ENCODE measurements at regions not wholly inside any gene's neighbourhood (a gene's known extent, or its start where the extent isn't known, plus 50 kb on each side); places are given as distances from the start of the nearest gene placed in this dataset.

GRCh38 chr15:38720893-38721567 is 156.4 kb upstream of the RASGRP1 start:
- Histone ChIP-seq H3K4me1 (ENCODE audit: insufficient read depth, low read length, poor library complexity, severe bottlenecking) (no peaks in the 10 kb centered on the region), H3K27me3 (replicated peaks; ENCODE audit: insufficient read depth, low read depth, low read length, poor library complexity) (peaks cover 6% of the 10 kb centered on the region), H3K36me3 (ENCODE audit: insufficient read depth, low read length, poor library complexity, severe bottlenecking) (no peaks in the 10 kb centered on the region), H3K4me3 (ENCODE audit: low read depth, low read length, poor library complexity, severe bottlenecking) (no peak overlapping the region), H3K9me3 (ENCODE audit: low read depth, low read length, poor library complexity, severe bottlenecking) (no peaks in the 10 kb centered on the region), H3K27ac (ENCODE audit: low read depth, low read length, poor library complexity, severe bottlenecking) (no peak overlapping the region)
- DNase-seq (ENCODE audit: low spot score), result no peak
- TF ChIP-seq CTCF (conservative IDR thresholded peaks at IDR 0.05; ENCODE audit: low read depth, low read length) (no peak), EZH2 (IDR thresholded peaks at IDR 0.05; ENCODE audit: borderline replicate concordance, low read depth, low read length, poor library complexity, severe bottlenecking) (no peak)
- BruUV-seq (replicated peaks), result no TSS peak
- intact Hi-C loops (cut with micrococcal nuclease; ENCODE audit: unreplicated experiment), result no loop called here
- ChIA-PET POLR2A (ENCODE audit: low non-redundant PET) (no interaction called here), CTCF (no interaction called here)

GRCh38 chr15:38721568-38721945 is 156.9 kb upstream of the RASGRP1 start:
- DNase-seq (ENCODE audit: low spot score), result no peak
- H3K27ac ChIP-seq (ENCODE audit: low read depth, low read length, poor library complexity, severe bottlenecking), result no peak overlapping the region
- H3K4me1 ChIP-seq (ENCODE audit: insufficient read depth, low read length, poor library complexity, severe bottlenecking), result no peaks in the 10 kb centered on the region
- TF ChIP-seq EZH2 (IDR thresholded peaks at IDR 0.05; ENCODE audit: borderline replicate concordance, low read depth, low read length, poor library complexity, severe bottlenecking) (no peak), CTCF (conservative IDR thresholded peaks at IDR 0.05; ENCODE audit: low read depth, low read length) (no peak)
- BruUV-seq (replicated peaks), result no TSS peak
- no peaks in the 10 kb centered on the region for H3K9me3 ChIP-seq (ENCODE audit: low read depth, low read length, poor library complexity, severe bottlenecking)
- CTCF ChIA-PET, result no interaction called here
- no peaks in the 10 kb centered on the region for H3K36me3 ChIP-seq (ENCODE audit: insufficient read depth, low read length, poor library complexity, severe bottlenecking)
- POLR2A ChIA-PET (ENCODE audit: low non-redundant PET), result no interaction called here
- peaks cover 4% of the 10 kb centered on the region for H3K27me3 ChIP-seq (replicated peaks; ENCODE audit: insufficient read depth, low read depth, low read length, poor library complexity)
- intact Hi-C loops (cut with micrococcal nuclease; ENCODE audit: unreplicated experiment), result no loop called here
- no peak overlapping the region for H3K4me3 ChIP-seq (ENCODE audit: low read depth, low read length, poor library complexity, severe bottlenecking)

- Histone ChIP-seq H3K27ac (ENCODE audit: low read depth, low read length, poor library complexity, severe bottlenecking) (no peak overlapping the region), H3K4me1 (ENCODE audit: insufficient read depth, low read length, poor library complexity, severe bottlenecking) (no peaks in the 10 kb centered on the region), H3K4me3 (ENCODE audit: low read depth, low read length, poor library complexity, severe bottlenecking) (no peak overlapping the region), H3K9me3 (ENCODE audit: low read depth, low read length, poor library complexity, severe bottlenecking) (no peaks in the 10 kb centered on the region), H3K36me3 (ENCODE audit: insufficient read depth, low read length, poor library complexity, severe bottlenecking) (no peaks in the 10 kb centered on the region), H3K27me3 (replicated peaks; ENCODE audit: insufficient read depth, low read depth, low read length, poor library complexity) (peaks cover 4% of the 10 kb centered on the region)
- ChIA-PET CTCF (no interaction called here), POLR2A (ENCODE audit: low non-redundant PET) (no interaction called here)
- no TSS peak for BruUV-seq (replicated peaks)
- intact Hi-C loops (cut with micrococcal nuclease; ENCODE audit: unreplicated experiment), result no loop called here
- no peak for DNase-seq (ENCODE audit: low spot score)
- TF ChIP-seq EZH2 (IDR thresholded peaks at IDR 0.05; ENCODE audit: borderline replicate concordance, low read depth, low read length, poor library complexity, severe bottlenecking) (no peak), CTCF (conservative IDR thresholded peaks at IDR 0.05; ENCODE audit: low read depth, low read length) (no peak)
Measured at GRCh38 chr15:38722236-38722635, 157.6 kb upstream of the RASGRP1 start.
